GM21360 (cell line): ENCODE measurements at regions not wholly inside any gene's neighbourhood (a gene's known extent, or its start where the extent isn't known, plus 50 kb on each side); places are given as distances from the start of the nearest gene placed in this dataset.
"Not testable (repeated sequence)": the region's sequence is repeated elsewhere in the genome, so short reads cannot be mapped to it uniquely, and the experiment has no call there.

Experiments
- ATAC-seq: cut with Tn5 transposase; IDR thresholded peaks from one replicate; pipeline ENCODE4 v1.9.1; 2021; ENCODE audit warnings: mild to moderate bottlenecking, moderate library complexity; ENCODE audit not compliant: unreplicated experiment

- no peak for ATAC-seq
These were observed 393.6 kb downstream of the GPAT3 start for GRCh38 chr4:83929550-83929949.

- no peak for ATAC-seq
These were observed 391.0 kb downstream of the GPAT3 start for GRCh38 chr4:83926950-83927349.

- no peak for ATAC-seq
These were observed 387.4 kb downstream of the GPAT3 start for GRCh38 chr4:83923341-83923740.

GRCh38 chr4:83922402-83922801 is 386.5 kb downstream of the GPAT3 start:
- ATAC-seq, result no peak

- no peak for ATAC-seq
These were observed 385.2 kb downstream of the GPAT3 start for GRCh38 chr4:83921124-83921523.

- ATAC-seq, result no peak
These were observed 384.5 kb downstream of the GPAT3 start for GRCh38 chr4:83920375-83920774.

- no peak for ATAC-seq
These were observed 381.7 kb downstream of the GPAT3 start for GRCh38 chr4:83917572-83917971.

- ATAC-seq, result no peak
These were observed 374.8 kb downstream of the GPAT3 start for GRCh38 chr4:83910693-83911092.

- ATAC-seq, result no peak
These were observed 370.7 kb downstream of the GPAT3 start for GRCh38 chr4:83906561-83906960.

- no peak for ATAC-seq
These were observed 370.0 kb downstream of the GPAT3 start for GRCh38 chr4:83905952-83906351.

- ATAC-seq, result not testable (repeated sequence)
These were observed 367.8 kb downstream of the GPAT3 start for GRCh38 chr4:83903740-83904139.

- ATAC-seq, result no peak
These were observed 358.9 kb downstream of the GPAT3 start for GRCh38 chr4:83894831-83895230.

GRCh38 chr4:83890816-83891215 is 354.9 kb downstream of the GPAT3 start:
- ATAC-seq, result no peak

- no peak for ATAC-seq
These were observed 354.3 kb downstream of the GPAT3 start for GRCh38 chr4:83890231-83890630.

- ATAC-seq, result no peak
These were observed 353.9 kb downstream of the GPAT3 start for GRCh38 chr4:83889802-83890201.

- no peak for ATAC-seq
These were observed 349.6 kb downstream of the GPAT3 start for GRCh38 chr4:83885256-83886182.

GRCh38 chr4:83876047-83876446 is 340.1 kb downstream of the GPAT3 start:
- ATAC-seq, result no peak

- ATAC-seq, result no peak
These were observed 339.5 kb downstream of the GPAT3 start for GRCh38 chr4:83875437-83875836.

GRCh38 chr4:83873996-83874395 is 338.1 kb downstream of the GPAT3 start:
- ATAC-seq, result no peak

- ATAC-seq, result no peak
These were observed 334.5 kb downstream of the GPAT3 start for GRCh38 chr4:83870328-83870950.

- ATAC-seq, result no peak
These were observed 331.1 kb downstream of the GPAT3 start for GRCh38 chr4:83866834-83867621.
